ENCODE measurements at regions not wholly inside any gene's neighbourhood (a gene's known extent, or its start where the extent isn't known, plus 50 kb on each side); places are given as distances from the start of the nearest gene placed in this dataset.
A peak's percentile ranks its signal among the peaks of the same experiment; 100 is the strongest.

DNA sequence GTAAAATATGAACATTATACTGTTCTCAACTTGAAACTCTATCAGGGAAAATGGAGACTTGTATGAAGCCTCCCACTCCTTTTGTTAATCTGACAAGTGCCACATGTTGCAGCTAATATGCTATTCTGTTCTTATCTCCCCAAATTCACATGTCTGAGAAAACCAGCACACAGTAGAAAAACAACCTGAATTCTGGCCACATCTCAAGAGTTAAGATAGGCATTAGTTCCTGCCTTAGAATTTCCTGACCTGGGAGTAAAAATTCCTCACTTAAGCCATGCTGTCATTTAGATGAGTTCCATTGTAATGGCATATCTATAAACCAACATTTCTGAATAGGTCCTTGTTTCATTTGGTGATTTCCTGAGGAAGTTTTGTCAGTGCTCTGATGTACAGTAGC is 1098.5 kb downstream of the EFNB2 start:
- Histone ChIP-seq H3K4me2 (ENCODE audit: insufficient read depth in 1 of 2, low read depth in 2 of 2, low read length in 2 of 2) (no peak overlapping the region), H3K23me2 (ENCODE audit: low read depth, low read length) (no peaks in the 10 kb centered on the region), H3K9ac (replicated peaks in 1 of 4; ENCODE audit: extremely low read depth in 1 of 4, low read depth in 3 of 4, low read length in 3 of 4) (no peak overlapping the region), H3K36me3 (ENCODE audit: control insufficient read depth in 2 of 4, insufficient read depth in 4 of 4, low read length in 3 of 4) (no peaks in the 10 kb centered on the region), H2AFZ (ENCODE audit: low read length) (0 out of 2 replicates have a peak overlapping the region, but pooled peaks have one; percentile 45), H2BK20ac (ENCODE audit: low read length) (no peak overlapping the region), H3K18ac (ENCODE audit: extremely low read depth, low read length) (peak overlapping the region; percentile 20; the same call in 1 of the 2 replicates), H3K79me2 (ENCODE audit: control insufficient read depth in 1 of 2, insufficient read depth in 2 of 2, low read length in 2 of 2) (no peaks in the 10 kb centered on the region), H2BK12ac (ENCODE audit: low read depth, low read length) (no peak overlapping the region), H3K27me3 (replicated peaks in 1 of 4; ENCODE audit: control insufficient read depth in 3 of 4, extremely low read depth in 1 of 4, insufficient read depth in 3 of 4, low read length in 3 of 4) (no peaks in the 10 kb centered on the region), H4K91ac (replicated peaks; ENCODE audit: insufficient read length, low read length) (no peak overlapping the region), H4K8ac (ENCODE audit: extremely low read depth, insufficient read depth, low read length) (no peak overlapping the region), H3K79me1 (ENCODE audit: low read depth, low read length) (no peaks in the 10 kb centered on the region), H3K14ac (ENCODE audit: insufficient read length) (no peak overlapping the region), H2BK5ac (ENCODE audit: low read depth, low read length) (no peak overlapping the region), H2BK15ac (ENCODE audit: low read length) (no peak overlapping the region), H3K9me3 (ENCODE audit: insufficient read depth in 2 of 2, low read depth in 1 of 2, low read length in 1 of 2) (no peaks in the 10 kb centered on the region), H2BK120ac (replicated peaks; ENCODE audit: low read depth, low read length) (no peak overlapping the region), H3K56ac (replicated peaks; ENCODE audit: insufficient read length, low read depth, low read length) (no peak overlapping the region), H3K23ac (ENCODE audit: insufficient read length) (no peak overlapping the region), H3K27ac (ENCODE audit: low read depth, low read length) (no peak overlapping the region), H4K20me1 (replicated peaks in 1 of 2; ENCODE audit: control insufficient read depth in 1 of 2, insufficient read depth in 2 of 2, low read length in 2 of 2) (no peaks in the 10 kb centered on the region), H3K4ac (replicated peaks; ENCODE audit: insufficient read length, low read depth, low read length) (no peak overlapping the region), H2AK5ac (ENCODE audit: low read depth, low read length) (no peak overlapping the region), H4K5ac (ENCODE audit: insufficient read length, low read depth, low read length) (no peak overlapping the region), H3K4me1 (replicated peaks in 1 of 4; ENCODE audit: control insufficient read depth in 3 of 4, insufficient read depth in 4 of 4, low read length in 3 of 4) (no peaks in the 10 kb centered on the region), H3K4me3 (ENCODE audit: extremely low read depth in 1 of 4, insufficient read depth in 2 of 4, low read depth in 3 of 4, low read length in 4 of 4) (no peak overlapping the region)
- CTCF ChIA-PET (ENCODE audit: partially characterized antibody): interaction anchor here (0.7 to 1.5 kb wide), 2 partner anchors 8 to 26 kb away, joined by 3 read pairs; no protein-coding TSS in a partner anchor
- DNase-seq (ENCODE audit: low read depth in 1 of 2, low spot score in 2 of 2) (no peak), FAIRE-seq (no peak)
- POLR2A ChIA-PET (ENCODE audit: partially characterized antibody): no interaction called here
- TF ChIP-seq SRF (IDR thresholded peaks at IDR 0.05; ENCODE audit: low read depth, low read length) (no peak), GABPA (IDR thresholded peaks at IDR 0.05; ENCODE audit: borderline replicate concordance, insufficient read depth, low read length) (no peak), NANOG (IDR thresholded peaks at IDR 0.05; ENCODE audit: insufficient read depth, low read depth, low read length, poor library complexity, severe bottlenecking) (no peak), POLR2A (IDR thresholded peaks at IDR 0.05; ENCODE audit: control extremely low read depth in 1 of 2, low read depth in 2 of 2, low read length in 2 of 2) (no peak), POLR2AphosphoS5 (IDR thresholded peaks at IDR 0.05; ENCODE audit: low read depth, low read length) (no peak), SAP30 (IDR thresholded peaks at IDR 0.05; ENCODE audit: insufficient read depth, insufficient replicate concordance, low read length) (no peak), CHD2 (IDR thresholded peaks at IDR 0.05; ENCODE audit: low read length) (no peak), CHD1 (IDR thresholded peaks at IDR 0.05; ENCODE audit: low read depth, low read length) (no peak), TEAD4 (IDR thresholded peaks at IDR 0.05; ENCODE audit: low read depth, low read length) (no peak), BRCA1 (IDR thresholded peaks at IDR 0.05; ENCODE audit: low read depth, low read length) (no peak), TBP (IDR thresholded peaks at IDR 0.05; ENCODE audit: low read depth, low read length) (no peak), TAF1 (IDR thresholded peaks at IDR 0.05; ENCODE audit: low read depth, low read length) (no peak), CTBP2 (IDR thresholded peaks at IDR 0.05; ENCODE audit: borderline replicate concordance, insufficient read depth, insufficient read length, low read length) (no peak), SIX5 (IDR thresholded peaks at IDR 0.05; ENCODE audit: low read depth, low read length) (no peak), FOSL1 (IDR thresholded peaks at IDR 0.05; ENCODE audit: insufficient read depth, low read depth, low read length) (no peak), GTF2F1 (IDR thresholded peaks at IDR 0.05; ENCODE audit: borderline replicate concordance, low read depth, low read length) (no peak), SP2 (IDR thresholded peaks at IDR 0.05; ENCODE audit: low read length) (no peak)
